ENCODE measurements at regions not wholly inside any gene's neighbourhood (a gene's known extent, or its start where the extent isn't known, plus 50 kb on each side); places are given as distances from the start of the nearest gene placed in this dataset.
"Not testable (repeated sequence)": the region's sequence is repeated elsewhere in the genome, so short reads cannot be mapped to it uniquely, and the experiment has no call there.

DNA sequence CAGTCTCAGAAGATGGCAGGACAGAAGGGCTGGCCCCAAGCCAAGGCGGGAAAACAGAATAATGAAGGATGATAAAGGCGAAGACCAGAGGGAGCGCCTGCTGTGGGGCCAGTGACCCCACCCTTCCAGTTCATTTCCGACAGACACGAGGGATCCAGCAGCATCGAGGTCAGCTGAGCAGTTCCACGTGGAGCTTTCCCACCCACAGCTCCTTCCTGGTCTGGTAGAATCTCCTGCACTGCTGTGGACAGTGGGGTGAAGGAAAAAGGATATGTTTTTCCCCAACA is 265.9 kb upstream of the VLDLR start:
- no peak for DNase-seq

DNA sequence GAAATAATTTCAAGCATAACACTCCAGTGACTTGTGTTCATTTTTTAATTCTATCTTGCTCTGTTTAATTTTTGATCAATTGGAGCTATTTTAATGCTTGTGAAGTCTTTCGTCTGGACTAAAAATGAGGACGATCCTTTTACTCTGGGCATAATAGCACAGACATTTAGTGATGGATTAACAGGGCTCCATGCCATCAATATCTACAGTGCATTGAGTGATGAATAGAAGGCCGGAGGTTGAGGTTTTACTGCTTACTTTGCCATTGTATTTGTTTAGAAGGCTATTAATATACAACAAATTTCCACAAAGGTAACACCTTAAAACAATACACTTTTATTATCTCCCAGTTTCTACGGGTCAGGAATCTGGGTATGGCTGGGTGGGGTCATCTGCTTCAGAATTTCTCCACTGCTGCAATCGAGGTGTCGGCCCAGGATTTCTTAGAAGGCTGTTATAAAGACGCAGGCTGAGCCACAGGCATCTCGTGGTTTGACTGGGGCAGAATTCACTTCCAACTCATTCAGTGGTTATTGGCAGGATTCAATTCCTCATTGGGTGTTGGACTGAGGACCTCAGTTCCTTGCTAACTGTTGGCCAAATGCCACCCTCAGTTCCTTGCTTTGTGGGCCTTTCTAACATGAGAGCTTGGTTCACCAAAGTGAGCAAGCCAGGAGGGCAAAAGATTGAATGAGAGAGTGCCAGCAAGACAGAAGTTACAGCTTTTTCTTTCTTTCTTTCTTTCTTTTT is 265.4 kb upstream of the VLDLR start:
- DNase-seq = no peak

DNA sequence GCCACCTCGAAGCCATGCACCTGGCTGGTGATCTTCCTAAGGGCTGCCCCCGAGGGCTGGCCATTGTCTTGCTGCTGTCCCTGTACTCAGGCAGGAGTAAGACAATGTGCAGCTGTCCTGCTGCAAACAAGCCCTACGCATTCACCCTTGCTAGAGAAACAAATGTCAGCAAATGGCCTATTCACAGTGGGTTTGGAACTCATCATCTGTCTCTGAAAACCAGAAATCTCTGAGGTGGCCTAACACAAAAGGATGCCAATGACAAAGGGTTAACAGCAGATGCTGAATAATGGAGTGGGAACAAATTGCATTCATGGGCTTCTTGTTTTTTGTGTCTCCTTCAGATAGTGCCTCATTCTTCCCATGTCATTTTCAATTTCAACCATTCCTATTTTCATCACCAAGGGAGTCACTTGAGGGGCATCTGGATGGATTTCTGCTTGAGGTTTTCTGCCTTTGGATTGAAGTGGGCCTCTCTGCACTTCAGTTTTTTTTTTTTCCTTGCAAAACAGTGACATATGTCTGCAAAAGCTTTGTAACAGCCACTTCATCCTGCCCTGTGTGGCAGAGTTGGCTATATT is 261.6 kb upstream of the VLDLR start:
- peak; percentile 58 for DNase-seq

DNA sequence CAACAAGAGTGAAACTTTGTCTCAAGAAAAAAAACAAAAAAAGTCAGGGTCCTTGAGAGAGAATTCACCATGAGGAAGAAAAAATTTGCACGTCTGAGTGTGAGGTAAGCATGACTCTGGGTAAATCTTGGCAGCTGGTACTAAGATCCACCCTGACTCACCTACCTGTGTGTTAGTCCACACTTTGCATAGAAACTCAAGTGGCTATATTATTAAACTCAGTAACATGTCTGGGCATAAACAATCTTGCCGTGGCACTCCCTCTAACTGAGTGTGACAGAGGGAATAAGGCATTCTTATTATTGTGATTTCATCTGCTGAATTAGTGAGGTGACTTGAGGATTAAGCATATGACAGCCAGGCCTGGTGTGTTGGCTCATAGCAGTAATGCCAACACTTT is 259.4 kb upstream of the VLDLR start:
- no peak for DNase-seq

DNA sequence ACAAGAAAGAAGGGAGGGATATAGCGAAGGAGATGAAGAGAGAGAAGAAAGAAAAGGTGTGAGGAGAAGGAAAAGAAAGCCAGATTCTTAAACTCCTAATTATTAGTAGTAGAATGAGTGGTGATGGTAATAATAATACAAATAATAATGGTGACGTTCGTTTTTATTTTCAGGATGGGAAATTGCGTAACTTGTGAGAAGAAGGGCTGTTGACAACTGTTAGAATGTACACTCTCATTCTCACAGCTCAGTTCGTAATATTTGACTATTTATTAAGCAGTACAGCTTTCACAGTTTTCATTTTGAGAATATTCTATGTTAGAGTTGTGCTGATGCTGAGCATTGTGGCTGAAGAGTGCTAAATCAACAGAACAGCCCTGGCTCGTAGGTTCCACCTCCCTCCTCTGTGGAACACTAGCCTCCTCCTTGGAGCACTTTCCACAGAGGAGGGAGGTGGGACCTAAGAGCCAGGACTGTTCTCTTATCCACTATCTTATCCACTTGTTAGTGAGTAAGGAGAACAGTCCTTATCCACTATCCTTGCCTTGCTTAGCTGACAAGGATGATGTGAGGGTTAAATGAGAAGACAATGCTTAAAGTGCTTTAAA is 258.3 kb upstream of the VLDLR start:
- no peak for DNase-seq

DNA sequence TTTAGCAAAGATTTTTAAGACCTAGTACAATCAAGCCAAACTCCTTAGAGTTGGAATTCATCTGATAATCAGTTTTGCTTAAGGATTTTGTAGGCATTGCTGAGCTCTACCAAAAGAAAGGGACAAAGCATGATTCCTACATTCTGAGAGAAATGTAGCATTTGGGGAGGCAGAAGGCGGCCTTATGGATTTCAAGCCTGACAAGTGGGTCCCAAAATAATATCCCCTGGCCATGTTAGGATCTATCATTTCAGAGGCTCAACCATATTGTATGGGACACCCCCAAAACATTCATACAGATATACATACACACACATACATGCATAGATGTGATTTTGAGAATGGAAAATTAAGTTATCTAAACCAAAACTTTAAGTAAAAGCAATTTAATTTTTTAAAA is 257.8 kb upstream of the VLDLR start:
- no peak for DNase-seq

DNA sequence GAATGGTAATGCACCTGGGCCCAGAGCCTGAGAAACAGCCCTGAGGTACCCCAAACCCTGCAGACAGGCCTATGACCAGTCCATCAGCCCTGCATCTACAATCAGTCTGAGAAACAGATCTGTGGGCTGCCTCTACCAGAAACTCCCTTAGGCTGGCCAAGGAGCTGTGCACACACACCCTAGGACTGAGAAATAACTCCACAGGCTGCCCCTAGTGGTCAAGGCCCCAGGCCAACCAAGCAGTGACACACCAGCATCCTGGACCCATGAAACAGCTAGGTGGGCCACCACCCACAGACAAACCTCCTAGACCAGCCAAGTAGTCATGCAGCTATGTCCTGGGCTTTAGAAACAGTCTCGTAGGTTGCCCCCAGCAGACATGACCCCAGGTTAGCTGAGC is 253.6 kb upstream of the VLDLR start:
- DNase-seq = no peak

DNA sequence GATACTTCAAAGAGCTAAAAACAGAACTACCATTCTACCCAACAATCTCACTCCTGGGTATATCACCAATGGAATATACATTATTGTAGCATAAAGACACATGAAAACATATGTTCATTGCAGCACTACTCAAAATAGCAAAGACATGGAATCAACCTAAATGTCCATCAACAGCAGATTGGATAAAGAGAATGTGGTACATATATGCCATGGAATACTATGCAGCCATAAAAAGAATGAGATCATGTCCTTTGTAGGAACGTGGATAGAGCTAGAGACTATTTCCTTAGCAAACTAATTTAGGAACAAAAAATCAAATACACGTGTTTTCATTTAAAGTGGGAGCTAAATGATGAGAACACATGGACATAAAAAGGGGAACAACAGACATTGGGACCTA is 247.9 kb upstream of the VLDLR start:
- DNase-seq = no peak

DNA sequence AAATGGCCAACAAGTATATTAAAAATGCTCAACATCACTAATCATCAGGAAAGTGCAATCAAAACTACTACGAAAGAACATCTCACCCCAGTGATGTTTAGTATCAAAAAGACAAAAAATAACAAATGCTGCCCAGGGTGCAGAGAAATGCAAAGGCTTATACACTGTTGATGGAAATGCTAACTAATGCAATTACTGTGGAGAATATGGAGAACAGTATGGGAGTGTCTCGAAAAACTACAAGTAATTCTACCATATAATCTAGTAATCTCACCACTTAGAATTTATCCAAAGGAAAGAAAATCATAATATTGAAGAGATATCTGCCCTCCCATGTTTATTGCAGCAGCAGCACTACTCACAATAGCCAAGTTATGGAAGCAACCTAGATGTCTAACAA is 246.5 kb upstream of the VLDLR start:
- DNase-seq = no peak

DNA sequence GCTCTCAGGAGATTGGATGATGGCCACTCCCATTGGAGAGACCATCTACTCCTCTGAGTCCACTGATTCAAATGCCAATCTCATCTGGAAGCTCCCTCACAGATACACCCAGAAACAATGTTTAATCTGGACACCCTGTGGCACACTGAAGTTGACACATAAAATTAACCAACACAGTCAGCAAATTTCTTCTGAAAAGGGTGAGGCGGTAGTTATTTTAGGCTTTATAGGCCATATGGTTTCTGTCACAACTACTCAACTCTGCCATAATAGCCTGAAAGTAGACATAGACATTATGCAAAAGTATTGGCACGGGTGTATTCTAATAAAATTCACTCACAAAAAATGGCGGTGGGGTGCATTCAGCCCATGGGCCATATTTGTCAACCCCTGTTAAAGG is 244.5 kb upstream of the VLDLR start:
- DNase-seq = no peak

DNA sequence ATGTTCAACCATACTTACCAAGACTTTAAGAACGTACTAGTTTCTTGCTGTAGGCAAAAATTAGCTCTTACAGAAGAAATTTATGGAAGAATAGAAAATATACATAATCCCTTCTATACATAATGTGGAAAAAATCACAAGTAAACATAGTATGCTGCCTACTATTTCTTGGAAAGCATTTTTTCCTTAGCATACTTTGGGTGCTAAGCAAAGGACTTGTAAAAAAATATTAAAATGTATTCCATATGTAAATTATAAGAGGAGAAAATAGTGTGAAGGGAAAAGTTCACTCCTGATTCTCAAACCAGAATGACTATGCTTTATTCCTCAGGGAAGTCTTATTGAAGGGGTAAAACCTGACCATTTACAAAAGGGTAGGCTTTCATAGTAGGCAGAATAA is 243.8 kb upstream of the VLDLR start:
- DNase-seq = no peak

DNA sequence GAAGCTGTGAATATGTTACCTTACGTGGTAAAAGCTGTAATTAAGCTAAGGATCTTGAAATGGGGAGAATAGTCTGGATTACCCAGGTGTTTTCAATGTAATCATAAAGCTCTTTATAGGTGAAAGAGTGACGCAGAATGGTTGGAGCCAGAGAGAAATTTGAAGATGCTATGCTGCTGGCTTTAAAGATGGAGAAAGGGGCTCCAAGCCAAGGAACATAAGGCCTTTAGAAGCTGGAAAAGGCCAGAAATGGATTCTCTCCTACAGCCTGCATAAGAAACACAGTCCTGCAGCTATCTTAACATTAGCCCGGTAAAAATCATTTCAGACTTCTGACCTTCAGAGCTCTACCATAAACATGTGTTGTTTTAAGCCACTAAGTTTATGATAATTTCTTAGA is 243.3 kb upstream of the VLDLR start:
- DNase-seq = no peak

DNA sequence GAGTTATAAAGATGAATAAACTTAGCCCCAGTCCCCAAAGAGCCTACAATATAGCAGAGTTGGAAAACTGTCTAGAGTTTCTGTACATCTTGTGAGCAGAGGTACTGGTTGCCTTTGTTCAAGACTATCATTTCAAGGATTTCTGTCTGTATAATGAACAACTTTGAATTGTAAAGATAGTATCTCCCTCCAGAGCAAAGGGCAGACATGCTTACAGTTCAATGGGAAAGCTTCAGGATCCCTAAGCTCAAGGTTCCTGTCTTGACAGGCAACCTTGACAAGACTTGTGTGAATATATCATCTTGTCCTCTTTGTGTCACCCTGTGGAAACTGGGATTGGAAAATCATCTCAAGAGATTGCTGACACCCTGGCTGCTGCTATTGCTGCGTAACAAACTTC is 242.8 kb upstream of the VLDLR start:
- no peak for DNase-seq

DNA sequence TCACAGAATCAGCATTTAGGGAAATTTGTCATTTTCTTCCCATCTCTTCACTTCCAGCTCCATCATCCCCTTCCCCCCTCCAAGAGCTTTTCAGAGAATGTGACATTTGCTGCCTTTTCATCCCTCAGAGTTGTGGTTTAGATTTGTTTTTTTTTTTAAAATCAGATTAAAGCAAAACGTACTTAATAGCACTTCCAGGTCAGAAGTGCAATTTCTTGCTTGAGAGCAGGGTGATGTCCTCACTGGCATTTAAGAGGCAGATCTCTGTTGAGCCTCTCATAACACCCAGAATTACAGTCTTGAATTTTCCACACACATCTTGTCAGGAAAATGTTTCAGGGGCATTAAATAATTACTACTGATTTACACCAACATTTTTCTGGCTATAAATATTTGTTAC is 236.8 kb upstream of the VLDLR start:
- DNase-seq = no peak

DNA sequence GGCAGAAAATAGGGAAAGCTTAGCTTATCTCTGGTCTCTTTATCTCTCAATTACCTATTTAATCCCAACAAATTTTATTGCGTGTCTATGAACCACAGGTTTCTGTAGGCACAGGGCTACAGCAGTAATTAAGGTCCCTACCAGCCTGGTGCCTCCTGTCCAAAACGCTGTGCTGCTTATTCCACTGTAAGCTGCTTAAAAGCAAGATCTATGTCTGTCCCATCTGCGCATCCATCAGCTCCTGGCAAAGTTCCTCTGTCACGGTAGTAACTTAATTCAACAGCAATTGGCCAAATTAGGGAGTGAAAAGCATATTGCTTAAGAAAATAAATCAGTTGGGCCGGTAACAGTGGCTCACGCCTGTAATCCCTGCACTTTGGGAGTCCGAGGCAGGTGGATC is 235.8 kb upstream of the VLDLR start:
- DNase-seq = no peak

DNA sequence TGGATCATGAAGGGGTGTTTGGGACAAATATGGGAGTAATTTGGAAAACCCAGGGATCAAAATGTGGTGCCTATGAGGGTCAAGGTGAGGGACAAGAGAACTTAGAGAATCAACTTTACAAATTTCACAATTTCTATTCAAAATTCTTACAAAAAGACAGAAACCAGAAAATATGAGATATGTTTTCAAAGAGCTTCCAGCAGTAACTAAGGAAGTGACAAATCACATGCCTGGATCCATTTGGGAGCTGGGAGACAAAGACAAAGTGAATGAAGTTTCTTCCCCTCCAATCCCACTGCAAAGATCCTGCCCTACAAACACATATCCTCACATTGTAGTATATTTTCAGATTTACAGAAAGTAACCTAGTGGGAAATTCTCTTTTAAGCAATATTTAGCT is 235.0 kb upstream of the VLDLR start:
- DNase-seq = no peak

DNA sequence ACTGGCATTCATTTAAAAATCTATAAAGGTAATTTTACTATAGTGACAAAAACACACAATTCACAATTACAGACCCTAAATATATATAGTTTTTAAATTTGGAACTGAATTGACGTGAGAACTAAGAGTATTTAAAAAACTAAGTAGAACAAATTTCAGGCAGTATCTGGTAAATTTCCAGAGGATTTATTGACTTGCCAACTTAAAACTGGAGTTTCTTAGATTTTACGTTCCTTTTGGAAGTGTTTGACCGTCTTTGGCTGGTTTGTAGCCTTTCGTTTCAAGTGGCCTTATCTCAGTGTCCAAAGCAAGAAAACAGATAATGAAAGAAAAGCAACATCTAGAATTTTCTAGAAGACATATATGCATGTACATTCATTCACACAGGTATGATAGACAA is 234.4 kb upstream of the VLDLR start:
- DNase-seq = no peak

DNA sequence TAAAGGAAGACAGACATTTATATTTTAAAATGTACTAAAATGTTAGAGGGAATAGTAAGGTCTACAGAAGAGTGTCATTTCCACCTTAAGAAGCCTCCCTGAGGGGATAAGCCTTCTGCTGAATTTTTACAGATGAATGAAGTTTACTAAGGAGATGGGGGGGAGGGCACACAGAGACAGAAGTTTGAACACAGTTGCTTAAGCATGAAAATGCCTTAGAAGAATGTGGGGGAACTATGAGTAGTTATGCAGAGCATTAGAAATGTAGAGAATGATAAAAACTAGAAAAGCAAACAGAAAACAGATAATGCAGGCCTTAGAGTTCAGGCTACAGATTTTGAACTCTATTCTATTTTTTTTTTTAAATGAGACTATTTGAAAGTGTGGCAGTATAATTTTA is 232.2 kb upstream of the VLDLR start:
- no peak for DNase-seq

DNA sequence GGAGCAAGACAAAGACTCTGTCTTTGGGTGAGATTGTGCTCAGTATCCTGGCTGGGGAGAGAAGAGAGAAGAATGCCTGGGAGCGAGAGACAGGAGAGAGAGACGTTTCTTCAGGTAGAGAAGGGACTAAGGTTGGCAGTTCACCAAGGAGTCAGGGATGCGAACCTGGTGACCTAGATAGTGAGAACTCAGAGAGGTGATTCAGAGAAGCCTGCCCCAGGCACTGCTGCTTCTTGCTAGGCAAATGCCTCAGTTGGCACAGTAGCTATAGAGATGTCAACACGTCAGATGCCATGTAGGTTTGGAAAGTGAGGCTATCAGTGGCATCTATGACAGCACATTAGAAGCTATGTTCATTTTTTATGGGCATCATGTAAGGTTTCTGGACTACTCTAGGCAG is 231.6 kb upstream of the VLDLR start:
- no peak for DNase-seq

DNA sequence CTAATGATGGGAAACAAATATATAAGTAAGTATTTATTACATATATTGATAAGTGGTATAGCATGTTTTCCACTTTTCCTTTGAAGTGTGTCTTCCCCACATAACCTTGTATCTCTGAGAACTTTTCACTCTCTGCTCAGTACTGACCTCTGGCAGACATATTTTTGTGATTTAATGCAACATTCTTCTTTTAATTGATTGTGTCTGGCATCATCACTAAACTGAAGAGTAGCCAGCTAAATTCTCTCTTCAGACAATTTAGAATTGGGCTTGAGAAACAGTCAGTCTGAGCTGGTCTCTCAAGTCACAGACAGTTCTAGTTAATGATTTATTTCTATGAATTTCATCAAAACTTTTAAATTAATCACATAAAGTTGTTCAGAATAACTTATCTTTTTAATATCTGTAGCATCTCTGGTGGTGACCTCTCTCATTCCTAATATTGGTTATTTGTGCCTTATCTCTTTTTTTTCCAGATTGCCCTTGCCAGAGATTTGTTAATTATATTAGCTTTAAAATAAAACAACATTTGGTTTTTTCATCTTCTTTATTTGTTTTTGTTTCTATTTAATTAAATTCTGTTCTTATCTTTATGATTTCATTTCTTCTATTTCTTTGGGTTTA is 230.0 kb upstream of the VLDLR start:
- DNase-seq = not testable (repeated sequence)

DNA sequence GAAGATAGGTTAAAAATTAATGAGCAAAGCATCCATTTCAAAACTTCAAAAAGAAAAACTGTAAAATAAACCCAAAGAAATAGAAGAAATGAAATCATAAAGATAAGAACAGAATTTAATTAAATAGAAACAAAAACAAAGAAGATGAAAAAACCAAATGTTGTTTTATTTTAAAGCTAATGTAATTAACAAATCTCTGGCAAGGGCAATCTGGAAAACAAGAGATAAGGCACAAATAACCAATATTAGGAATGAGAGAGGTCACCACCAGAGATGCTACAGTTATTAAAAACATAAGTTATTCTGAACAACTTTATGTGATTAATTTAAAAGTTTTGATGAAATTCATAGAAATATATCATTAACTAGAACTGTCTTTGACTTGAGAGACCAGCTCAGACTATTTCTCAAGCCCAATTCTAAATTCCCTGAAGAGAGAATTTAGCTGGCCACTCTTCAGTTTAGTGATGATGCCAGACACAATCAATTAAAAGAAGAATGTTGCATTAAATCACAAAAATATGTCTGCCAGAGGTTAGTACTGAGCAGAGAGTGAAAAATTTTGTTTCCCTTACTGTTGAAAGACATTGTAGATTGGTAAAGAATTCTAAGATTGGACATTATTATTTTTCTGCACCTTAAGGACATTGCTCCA is 227.4 kb upstream of the VLDLR start:
- not testable (repeated sequence) for DNase-seq

DNA sequence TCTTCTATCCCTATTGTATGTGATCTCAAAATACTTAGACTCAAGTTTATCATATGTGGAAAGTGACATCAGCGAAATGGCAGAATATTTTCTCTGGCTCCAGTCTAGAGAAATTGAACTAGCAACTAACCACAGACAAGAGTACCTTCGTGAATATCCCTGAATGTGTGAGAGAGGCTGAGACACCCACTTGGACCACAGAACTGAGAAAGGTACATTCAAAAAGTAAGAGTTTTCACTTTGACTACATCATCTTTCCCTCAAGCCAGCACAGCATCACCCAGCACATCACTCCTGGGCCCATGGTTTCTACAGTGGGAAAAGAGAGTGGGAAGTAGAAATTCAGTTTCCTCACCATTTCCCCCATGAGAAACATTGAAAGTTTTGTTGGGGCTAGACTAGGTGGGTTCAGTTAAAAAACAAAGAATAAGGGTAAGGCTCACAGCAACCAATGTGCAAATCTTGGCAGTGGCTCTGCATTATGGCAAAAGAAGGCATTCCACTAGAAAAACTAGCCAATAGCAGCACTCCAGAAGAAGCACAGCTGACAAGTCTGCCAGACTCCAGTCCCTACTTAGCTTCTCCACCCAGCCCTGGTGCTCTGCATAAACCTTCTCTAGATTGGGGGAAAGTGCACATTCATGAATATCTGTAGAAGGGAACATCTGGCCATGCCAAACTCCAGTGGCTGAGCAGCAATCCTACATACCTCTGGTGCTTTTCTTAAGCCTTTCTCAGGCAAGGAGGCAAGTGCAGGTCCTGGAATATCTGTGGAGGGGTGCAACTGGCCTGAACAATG is 225.6 kb upstream of the VLDLR start:
- no peak for DNase-seq

DNA sequence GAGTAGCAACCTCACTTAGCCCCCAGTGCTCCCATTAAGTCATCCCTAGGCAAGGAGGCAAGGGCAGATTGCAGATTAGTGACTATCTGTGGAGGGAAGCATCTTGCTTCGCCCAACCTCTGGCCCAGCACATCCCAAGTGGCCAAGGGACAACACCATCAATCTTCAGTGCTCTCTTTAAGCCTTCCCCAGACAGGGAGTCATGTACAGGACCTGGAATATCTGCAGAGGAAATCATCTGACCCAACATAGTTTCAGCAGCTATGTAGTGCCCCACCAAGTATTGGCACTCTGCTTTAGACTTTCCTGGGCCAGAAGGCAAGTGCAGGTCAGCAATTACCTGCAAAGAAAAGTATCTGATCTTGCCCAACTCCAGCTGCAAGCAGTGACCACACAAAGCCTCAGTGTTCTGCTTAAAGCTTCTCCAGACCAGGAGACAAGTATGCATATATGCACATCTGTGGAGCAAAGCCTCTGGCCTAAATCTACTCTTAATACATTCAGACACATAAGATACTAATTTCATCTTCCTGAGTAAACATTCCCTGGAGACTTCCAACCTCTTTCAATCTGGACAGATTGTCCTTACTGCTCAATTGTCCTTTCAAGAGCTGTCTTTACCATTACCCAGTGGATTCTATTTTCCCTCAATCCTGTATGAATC is 224.8 kb upstream of the VLDLR start:
- no peak for DNase-seq
